ENCODE measurements at regions not wholly inside any gene's neighbourhood (a gene's known extent, or its start where the extent isn't known, plus 50 kb on each side); places are given as distances from the start of the nearest gene placed in this dataset.

DNA sequence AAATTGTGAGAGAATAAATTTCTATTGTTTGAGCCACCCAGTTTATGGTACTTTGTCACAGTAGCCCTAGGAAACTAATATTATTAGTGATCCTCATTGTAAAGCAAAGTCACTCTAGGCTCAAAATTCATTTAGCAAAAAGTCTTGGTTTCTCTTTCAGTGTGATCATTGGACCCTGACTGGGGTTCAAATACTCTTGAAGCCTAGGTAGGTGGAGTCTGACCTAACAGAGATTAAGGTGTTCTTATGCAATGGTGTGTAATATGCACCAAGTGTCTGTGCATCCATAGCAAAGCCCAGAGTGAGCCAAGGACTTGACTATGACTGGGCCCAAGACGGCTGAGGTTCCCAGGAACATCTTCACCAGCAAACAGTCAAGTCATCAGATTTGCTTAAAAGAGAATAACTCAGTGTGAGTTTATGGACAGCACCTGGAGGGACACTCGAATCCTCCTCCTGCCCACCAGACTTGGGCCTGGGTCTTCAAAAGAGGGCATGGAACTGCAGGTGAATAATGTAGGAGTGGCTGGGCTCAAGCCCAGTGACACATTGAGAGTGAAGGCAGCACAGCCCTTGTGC lies 51.1 kb upstream of the BCL11A start:
- TF ChIP-seq POLR2AphosphoS5 (IDR thresholded peaks at IDR 0.05; ENCODE audit: low read depth, low read length) (no peak), TAF1 (IDR thresholded peaks at IDR 0.05; ENCODE audit: low read depth, low read length) (no peak)

Data from GM12891 (cell line).